Germinal center (tissue), 1 donor: ENCODE measurements at regions not wholly inside any gene's neighbourhood (a gene's known extent, or its start where the extent isn't known, plus 50 kb on each side); places are given as distances from the start of the nearest gene placed in this dataset.
"Not testable (repeated sequence)": the region's sequence is repeated elsewhere in the genome, so short reads cannot be mapped to it uniquely, and the experiment has no call there.

Source experiments
- DNase-seq: peaks from one replicate; pipeline ENCODE4 v3.0.0; 2012; ENCODE audit warnings: mixed read lengths, low spot score

- no peak for DNase-seq
Measured at GRCh38 chr3:147672436-147672835, 263.3 kb downstream of the ZIC1 start.

DNA sequence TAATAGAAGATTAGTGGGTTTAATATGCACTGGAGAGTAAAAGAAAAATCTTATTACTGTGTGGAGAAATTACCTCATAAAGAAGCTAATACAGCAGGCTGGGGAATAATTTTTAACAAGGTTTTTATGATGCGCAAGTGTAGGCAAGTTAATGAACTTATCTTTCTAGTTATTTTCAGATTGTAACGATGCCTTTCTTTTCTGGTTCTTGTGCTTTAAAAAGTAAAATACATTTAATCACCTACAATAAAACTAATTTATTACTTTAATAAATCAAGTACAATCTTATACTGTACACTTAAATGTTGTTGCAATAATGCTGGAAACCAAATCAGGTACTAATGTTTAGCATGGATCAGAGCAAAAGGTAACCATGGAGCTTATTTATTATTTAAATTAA, 266.6 kb downstream of the ZIC1 start:
- DNase-seq = no peak

- no peak for DNase-seq
Measured at GRCh38 chr3:147680837-147681483, 271.8 kb downstream of the ZIC1 start.

DNA sequence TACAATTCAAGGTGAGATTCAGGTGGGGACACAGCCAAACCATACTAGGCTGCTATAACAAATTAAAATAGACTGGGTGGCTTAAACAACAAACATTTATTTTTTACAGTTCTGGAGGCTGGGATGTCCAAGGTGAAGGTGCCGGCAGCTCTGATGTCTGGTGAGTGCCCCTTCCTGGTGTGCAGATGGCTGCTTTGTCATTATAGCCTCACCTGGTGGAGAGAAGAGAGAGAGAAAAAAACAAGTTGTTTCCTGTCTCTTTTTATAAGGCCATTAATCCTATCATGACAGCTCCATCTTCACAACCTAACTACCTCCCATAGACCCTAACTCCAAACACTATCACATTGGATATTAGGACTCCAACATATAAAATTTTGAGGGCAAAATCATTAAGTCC, 279.7 kb downstream of the ZIC1 start:
- no peak for DNase-seq

GRCh38 chr3:147699175-147699838, 290.1 kb downstream of the ZIC1 start:
- no peak for DNase-seq

GRCh38 chr3:147701195-147701594, 292.0 kb downstream of the ZIC1 start:
- DNase-seq = no peak

- no peak for DNase-seq
Measured at GRCh38 chr3:147702509-147702908, 293.3 kb downstream of the ZIC1 start.

DNA sequence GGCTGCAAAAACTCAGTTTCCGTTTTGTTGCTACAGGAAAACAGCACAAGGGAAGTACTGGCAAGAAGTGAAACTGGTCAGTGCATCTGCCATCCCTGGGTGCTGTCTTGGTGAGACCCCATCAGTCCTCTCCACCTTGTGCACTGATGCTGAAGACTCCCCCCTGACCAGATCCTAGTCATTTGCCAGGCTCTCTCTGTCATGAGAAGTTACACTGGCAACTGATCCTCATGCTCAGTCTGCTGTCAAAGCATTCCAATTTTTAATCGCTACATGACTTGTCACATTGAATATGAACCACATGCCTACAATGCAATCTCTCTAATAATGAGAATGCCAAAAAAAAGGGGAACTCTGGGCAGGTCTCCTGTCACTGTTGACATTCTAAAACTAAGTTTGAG, 296.5 kb downstream of the ZIC1 start:
- DNase-seq = no peak

DNA sequence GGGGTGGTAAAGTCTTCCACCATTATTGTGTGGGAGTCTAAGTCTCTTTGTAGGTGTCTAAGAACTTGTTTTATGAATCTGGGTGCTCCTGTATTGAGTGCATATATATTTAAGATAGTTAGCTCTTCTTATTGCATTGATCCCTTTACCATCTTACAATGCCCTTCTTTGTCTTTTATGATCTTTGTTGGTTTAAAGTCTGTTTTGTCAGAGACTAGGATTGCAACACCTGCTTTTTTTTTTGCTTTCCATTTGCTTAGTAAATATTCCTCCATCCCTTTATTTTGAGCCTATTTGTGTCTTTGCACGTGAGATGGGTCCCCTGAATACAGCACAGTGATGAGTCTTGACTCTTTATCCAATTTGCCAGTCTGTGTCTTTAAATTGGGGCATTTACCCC, 301.6 kb downstream of the ZIC1 start:
- DNase-seq = not testable (repeated sequence)

DNA sequence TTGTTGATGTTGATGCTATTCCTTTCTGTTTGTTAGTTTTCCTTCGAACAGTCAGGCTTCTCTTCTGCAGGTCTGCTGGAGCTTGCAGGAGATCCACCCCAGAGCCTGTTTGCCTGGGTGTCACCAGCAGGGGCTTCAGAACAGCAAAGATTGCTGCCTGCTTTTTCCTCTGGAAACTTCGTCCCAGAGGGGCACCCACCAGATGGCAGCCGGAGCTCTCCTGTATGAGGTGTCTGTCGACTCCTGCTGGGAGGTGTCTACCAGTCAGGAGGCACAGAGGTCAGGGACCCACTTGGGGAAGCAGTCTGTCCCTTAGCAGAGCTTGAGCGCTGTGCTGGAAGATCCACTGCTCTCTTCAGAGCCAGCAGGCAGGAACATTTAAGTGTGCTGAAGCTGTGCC, 303.2 kb downstream of the ZIC1 start:
- DNase-seq = no peak

DNA sequence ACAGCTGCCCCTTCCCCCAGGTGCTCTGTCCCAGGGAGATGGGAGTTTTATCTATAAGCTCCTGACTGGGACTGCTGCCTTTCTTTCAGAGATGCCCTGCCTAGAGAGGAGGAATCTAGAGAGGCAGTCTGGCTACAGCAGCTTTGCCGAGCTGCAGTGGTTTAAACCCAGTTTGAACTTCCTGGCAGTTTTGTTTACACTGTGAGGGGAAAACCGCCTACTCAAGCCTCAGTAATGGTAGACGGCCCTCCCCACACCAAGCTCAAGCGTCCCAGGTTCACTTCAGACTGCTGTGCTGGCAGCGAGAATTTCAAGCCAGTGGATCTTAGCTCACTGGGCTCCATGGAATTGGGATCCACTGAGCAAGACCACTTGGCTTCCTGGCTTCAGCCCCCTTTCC, 303.6 kb downstream of the ZIC1 start:
- DNase-seq = not testable (repeated sequence)

DNA sequence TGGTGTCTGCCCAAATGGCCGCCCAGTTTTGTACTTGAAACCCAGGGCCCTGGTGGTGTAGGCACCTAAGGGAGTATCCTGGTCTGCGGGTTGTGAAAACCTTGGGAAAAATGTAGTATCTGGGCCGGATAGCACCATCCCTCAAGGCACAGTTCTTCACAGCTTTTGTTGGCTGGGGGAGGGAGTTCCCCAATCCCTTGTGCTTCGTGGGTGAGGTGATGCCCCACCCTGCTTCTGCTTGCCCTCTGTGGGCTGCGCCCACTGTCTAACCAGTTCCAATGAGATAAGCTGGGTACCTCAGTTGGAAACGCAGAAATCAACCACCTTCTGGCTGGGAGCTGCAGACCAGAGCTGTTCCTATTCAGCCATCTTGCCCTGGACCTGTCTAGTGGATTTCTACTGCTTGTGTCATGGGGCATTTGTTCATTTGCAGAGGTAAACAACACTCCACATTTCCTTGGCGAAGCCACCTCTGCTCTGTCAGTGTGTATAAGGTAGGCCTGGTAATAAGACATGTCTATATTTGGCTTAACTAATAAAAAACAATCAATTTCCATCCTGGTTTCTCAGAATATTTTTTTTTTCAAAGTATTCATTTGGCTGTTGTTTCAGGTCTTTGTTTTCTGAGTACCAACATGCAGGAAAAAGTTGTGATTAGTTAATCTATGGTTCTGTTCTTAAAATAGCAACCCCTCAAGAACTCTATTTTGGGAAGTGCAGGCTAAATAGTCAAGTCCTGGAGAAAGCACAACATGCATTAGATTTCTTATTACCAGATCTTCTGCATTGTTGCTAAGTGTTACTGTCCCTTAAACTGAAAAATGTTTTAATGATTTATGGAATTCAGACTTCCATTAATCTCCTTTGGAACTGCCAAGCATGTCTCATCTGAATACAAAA, 304.3 kb downstream of the ZIC1 start:
- no peak for DNase-seq

DNA sequence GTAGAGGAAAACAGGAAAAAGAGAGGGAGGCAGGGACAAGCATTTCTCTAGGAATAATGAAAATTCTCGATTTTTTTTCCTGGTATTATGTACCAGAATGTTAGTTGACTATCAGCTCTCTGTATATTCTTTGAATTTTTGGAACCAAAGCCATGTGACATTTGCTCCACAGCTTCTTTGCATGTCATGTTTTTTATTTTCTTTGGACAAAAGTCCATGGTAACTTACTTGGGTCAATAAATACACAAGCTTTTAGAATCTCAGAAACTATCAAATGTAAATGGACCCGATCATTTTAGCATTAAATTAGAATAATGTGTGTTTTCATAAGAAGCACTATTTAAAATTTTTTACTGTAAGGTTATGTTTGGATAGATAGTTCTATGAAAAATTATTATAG, 320.5 kb downstream of the ZIC1 start:
- no peak for DNase-seq

DNA sequence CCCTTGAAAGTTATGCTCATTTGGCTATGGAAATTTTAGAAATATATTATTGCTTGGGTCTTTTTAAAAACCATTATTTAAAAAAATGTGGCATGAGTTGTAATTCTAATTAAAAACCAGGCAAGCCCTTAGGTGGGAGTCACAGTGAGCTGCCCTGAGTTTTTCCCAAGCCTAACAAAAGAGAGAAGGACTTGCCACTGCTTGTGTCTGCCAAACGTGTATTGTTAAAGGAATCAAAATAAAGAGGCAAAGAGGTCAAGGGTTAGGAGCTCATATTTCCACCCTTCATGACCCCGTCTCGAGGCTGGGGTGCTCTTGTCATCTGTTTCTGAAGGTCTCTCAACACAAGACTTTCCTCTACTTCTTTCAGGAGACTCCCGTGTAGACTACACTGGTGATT, 321.1 kb downstream of the ZIC1 start:
- no peak for DNase-seq

DNA sequence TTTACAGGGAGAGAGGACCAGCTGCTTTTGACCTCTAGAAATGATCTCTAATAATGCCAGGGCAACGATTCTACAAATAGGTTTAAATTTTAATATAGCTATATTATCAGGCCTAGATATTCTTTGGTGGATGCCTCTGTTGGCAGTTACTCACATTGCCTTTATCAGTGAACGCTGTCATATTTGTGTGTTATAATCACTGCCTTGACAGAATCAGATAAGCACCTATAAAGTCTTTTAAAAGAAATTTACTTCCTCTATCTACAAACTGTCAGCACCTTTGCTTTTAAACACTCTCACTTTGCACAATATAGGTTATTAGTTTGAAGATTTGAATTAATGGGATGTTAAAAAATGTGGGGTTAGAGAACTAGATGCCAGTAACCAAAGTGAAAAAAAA, 324.1 kb downstream of the ZIC1 start:
- no peak for DNase-seq

- no peak for DNase-seq
Measured at GRCh38 chr3:147735616-147736015, 326.5 kb downstream of the ZIC1 start.

- DNase-seq = no peak
Measured at GRCh38 chr3:147736226-147736625, 327.1 kb downstream of the ZIC1 start.

DNA sequence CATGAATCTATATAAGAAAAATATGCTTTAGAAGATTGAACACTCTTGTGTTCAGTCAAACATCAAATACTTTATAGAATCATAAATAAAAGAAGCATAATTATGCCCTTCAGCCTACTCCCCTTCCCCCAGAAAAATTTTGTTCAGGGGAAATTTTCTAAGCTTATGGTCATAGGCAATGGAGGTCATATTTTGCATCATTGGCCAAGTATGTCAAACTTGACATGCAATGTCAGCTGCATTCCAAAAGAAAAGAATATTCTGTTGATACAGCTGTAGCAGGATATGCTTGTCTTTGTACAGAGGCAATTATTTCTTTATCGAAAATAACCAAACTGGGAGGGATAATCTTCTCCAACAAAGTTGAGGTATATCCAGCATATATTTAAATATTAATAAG, 328.2 kb downstream of the ZIC1 start:
- no peak for DNase-seq

- DNase-seq = no peak
Measured at GRCh38 chr3:147740928-147741327, 331.8 kb downstream of the ZIC1 start.

GRCh38 chr3:147744967-147745366, 335.8 kb downstream of the ZIC1 start:
- DNase-seq = no peak

GRCh38 chr3:147755310-147755709, 346.1 kb downstream of the ZIC1 start:
- no peak for DNase-seq

DNA sequence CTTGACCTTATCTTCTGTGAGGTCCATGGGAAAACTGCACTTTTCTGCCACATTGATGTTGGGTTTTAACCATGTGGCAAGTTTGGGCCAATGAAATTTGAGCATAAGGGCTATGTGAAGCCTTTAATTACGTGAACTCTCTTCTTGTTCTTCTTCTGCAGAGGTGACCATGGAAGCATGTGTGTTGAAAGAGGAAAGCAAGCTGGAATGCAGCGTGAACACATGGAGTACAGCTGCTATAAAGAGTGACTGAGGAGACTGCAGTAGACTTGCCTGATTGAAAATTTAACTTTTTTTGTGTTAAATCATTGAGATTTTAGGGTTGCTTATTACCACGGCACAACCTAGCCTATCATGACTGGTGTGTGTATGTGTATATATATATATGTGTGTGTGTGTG, 347.3 kb downstream of the ZIC1 start:
- no peak for DNase-seq

GRCh38 chr3:147757866-147758265, 348.7 kb downstream of the ZIC1 start:
- DNase-seq = no peak
